ENCODE measurements at regions not wholly inside any gene's neighbourhood (a gene's known extent, or its start where the extent isn't known, plus 50 kb on each side); places are given as distances from the start of the nearest gene placed in this dataset.

DNA sequence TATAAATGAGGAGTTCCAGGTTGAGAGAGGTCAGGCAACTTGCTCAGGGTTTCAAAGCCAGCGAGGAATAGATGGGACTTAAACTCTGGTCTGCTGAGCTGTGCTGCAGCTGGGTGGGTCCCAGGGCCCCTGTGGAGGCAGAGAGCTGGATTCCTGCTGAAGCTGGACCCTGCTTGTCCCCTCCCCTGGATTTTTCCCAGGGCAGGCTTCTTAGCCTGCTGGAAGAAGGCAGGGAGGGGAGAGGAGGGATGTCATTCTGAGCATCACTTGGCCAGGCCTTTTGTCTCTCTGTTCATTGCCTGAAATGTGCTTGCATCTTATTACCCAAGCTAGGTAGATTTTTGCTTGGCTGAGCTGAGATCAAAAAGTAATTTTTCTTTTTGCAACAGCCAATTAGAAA, 133.7 kb downstream of the DHX35 start (continued):
- TF ChIP-seq TAF7 (optimal IDR thresholded peaks at IDR 0.05; ENCODE audit: borderline replicate concordance, low read depth, low read length), result no peak
- TF ChIP-seq, protein P1, sequence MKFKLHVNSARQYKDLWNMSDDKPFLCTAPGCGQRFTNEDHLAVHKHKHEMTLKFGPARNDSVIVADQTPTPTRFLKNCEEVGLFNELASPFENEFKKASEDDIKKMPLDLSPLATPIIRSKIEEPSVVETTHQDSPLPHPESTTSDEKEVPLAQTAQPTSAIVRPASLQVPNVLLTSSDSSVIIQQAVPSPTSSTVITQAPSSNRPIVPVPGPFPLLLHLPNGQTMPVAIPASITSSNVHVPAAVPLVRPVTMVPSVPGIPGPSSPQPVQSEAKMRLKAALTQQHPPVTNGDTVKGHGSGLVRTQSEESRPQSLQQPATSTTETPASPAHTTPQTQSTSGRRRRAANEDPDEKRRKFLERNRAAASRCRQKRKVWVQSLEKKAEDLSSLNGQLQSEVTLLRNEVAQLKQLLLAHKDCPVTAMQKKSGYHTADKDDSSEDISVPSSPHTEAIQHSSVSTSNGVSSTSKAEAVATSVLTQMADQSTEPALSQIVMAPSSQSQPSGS (IDR thresholded peaks at IDR 0.05; ENCODE audit: low read length), result no peak
